ENCODE measurements at regions not wholly inside any gene's neighbourhood (a gene's known extent, or its start where the extent isn't known, plus 50 kb on each side); places are given as distances from the start of the nearest gene placed in this dataset.

- no peaks in the 10 kb centered on the region; a peak in 1 of 5 replicates for H3K27me3 ChIP-seq (ENCODE audit: control insufficient read depth in 1 of 2, insufficient read depth in 2 of 2, low read length in 2 of 2)
- no TSS peak for BruUV-seq (replicated peaks)
- intact Hi-C loops (cut with micrococcal nuclease; ENCODE audit: unreplicated experiment) (no loop called here), in situ Hi-C loops (cut with HindIII; ENCODE audit: extremely low pct_ligation_motif_present, low pct_unique_long_range_greater_than_20kb) (no loop called here)
- H3K27ac ChIP-seq (ENCODE audit: extremely low read length, insufficient read depth, low read length): no peak overlapping the region
- H3K4me2 ChIP-seq (ENCODE audit: low read depth, low read length): no peak overlapping the region
- no peak for FAIRE-seq
- TF ChIP-seq SMARCE1 (IDR thresholded peaks at IDR 0.05; ENCODE audit: borderline replicate concordance): no peak
- TF ChIP-seq SOX5 (CRISPR knock-in tag; IDR thresholded peaks at IDR 0.05; ENCODE audit: borderline replicate concordance): no peak
- no peak for TF ChIP-seq KLF11 (CRISPR knock-in tag; IDR thresholded peaks at IDR 0.05)
- TF ChIP-seq TBP (CRISPR knock-in tag; IDR thresholded peaks at IDR 0.05): no peak
- no peak for TF ChIP-seq MLLT10 (CRISPR knock-in tag; IDR thresholded peaks at IDR 0.05)
- no peak for TF ChIP-seq ZFY (CRISPR knock-in tag; IDR thresholded peaks at IDR 0.05)
- no peak for TF ChIP-seq RFXAP (CRISPR knock-in tag; IDR thresholded peaks at IDR 0.05; ENCODE audit: borderline replicate concordance)
- TF ChIP-seq SYNCRIP (IDR thresholded peaks at IDR 0.05; ENCODE audit: insufficient read depth, low read depth, low read length): no peak
- no peak for TF ChIP-seq ZNF331 (CRISPR knock-in tag; IDR thresholded peaks at IDR 0.05)
- H3K4me1 ChIP-seq (ENCODE audit: insufficient read depth, low read length): no peaks in the 10 kb centered on the region
- no peak for ATAC-seq
- H3K9me3 ChIP-seq (ENCODE audit: low read length): peaks cover 74% of the 10 kb centered on the region
- CTCF ChIA-PET (ENCODE audit: low intra/inter-chr PET ratio, low total read pairs): no interaction called here
- WGBS (ENCODE audit: low lambda C conversion rate): 56% methylated on average over 23 of the region's 28 CpGs
- H3K79me2 ChIP-seq (ENCODE audit: insufficient read depth, low read length): no peaks in the 10 kb centered on the region
- H3K36me3 ChIP-seq (replicated peaks in 1 of 2; ENCODE audit: control insufficient read depth in 1 of 2, insufficient read depth in 2 of 2, low read length in 2 of 2): no peaks in the 10 kb centered on the region
- H3K9ac ChIP-seq (ENCODE audit: insufficient read depth, low read depth, low read length): no peak overlapping the region
- H3K4me3 ChIP-seq (replicated peaks in 1 of 3; ENCODE audit: insufficient read depth in 1 of 3, low read depth in 2 of 3, low read length in 3 of 3): no peak overlapping the region
- POLR2A ChIA-PET: no interaction called here
- H4K20me1 ChIP-seq (ENCODE audit: insufficient read depth, low read length): no peaks in the 10 kb centered on the region
- DNase-seq (ENCODE audit: low spot score): no peak
- no peak overlapping the region for H2AFZ ChIP-seq (ENCODE audit: low read length)
Measured at GRCh38 chr2:12854001-12854530, 137.3 kb downstream of the TRIB2 start.

- no TSS peak for BruUV-seq (replicated peaks)
- no peaks in the 10 kb centered on the region for H4K20me1 ChIP-seq (ENCODE audit: insufficient read depth, low read length)
- ATAC-seq: no peak
- H3K27me3 ChIP-seq (ENCODE audit: control insufficient read depth in 1 of 2, insufficient read depth in 2 of 2, low read length in 2 of 2): no peaks in the 10 kb centered on the region; a peak in 1 of 5 replicates
- no peaks in the 10 kb centered on the region for H3K36me3 ChIP-seq (replicated peaks in 1 of 2; ENCODE audit: control insufficient read depth in 1 of 2, insufficient read depth in 2 of 2, low read length in 2 of 2)
- no peak overlapping the region for H3K27ac ChIP-seq (ENCODE audit: extremely low read length, insufficient read depth, low read length)
- intact Hi-C loops (cut with micrococcal nuclease; ENCODE audit: unreplicated experiment): no loop called here
- ChIA-PET POLR2A (no interaction called here), CTCF (ENCODE audit: low intra/inter-chr PET ratio, low total read pairs) (no interaction called here)
- H3K79me2 ChIP-seq (ENCODE audit: insufficient read depth, low read length): no peaks in the 10 kb centered on the region
- no peak overlapping the region for H3K9ac ChIP-seq (ENCODE audit: insufficient read depth, low read depth, low read length)
- in situ Hi-C loops (cut with HindIII; ENCODE audit: extremely low pct_ligation_motif_present, low pct_unique_long_range_greater_than_20kb): no loop called here
- FAIRE-seq: no peak
- H3K4me2 ChIP-seq (ENCODE audit: low read depth, low read length): no peak overlapping the region
- no peak overlapping the region for H3K4me3 ChIP-seq (replicated peaks in 1 of 3; ENCODE audit: insufficient read depth in 1 of 3, low read depth in 2 of 3, low read length in 3 of 3)
- DNase-seq (ENCODE audit: low spot score): no peak
- H3K4me1 ChIP-seq (ENCODE audit: insufficient read depth, low read length): no peaks in the 10 kb centered on the region
- no peak overlapping the region for H2AFZ ChIP-seq (ENCODE audit: low read length)
- H3K9me3 ChIP-seq (ENCODE audit: low read length): peaks cover 81% of the 10 kb centered on the region
- no peak for TF ChIP-seq ZNF576 (CRISPR knock-in tag; IDR thresholded peaks at IDR 0.05)
- no peak for TF ChIP-seq E2F5 (CRISPR knock-in tag; conservative IDR thresholded peaks at IDR 0.05)
- no peak for TF ChIP-seq IRF9 (CRISPR knock-in tag; IDR thresholded peaks at IDR 0.05; ENCODE audit: borderline replicate concordance)
- no peak for TF ChIP-seq MYPOP (CRISPR knock-in tag; IDR thresholded peaks at IDR 0.05)
- TF ChIP-seq ZNF629 (CRISPR knock-in tag; conservative IDR thresholded peaks at IDR 0.05): no peak
- TF ChIP-seq ZBTB26 (CRISPR knock-in tag; IDR thresholded peaks at IDR 0.05; ENCODE audit: borderline replicate concordance): no peak
- TF ChIP-seq ZNF570 (CRISPR knock-in tag; IDR thresholded peaks at IDR 0.05; ENCODE audit: borderline replicate concordance): no peak
Measured at GRCh38 chr2:12855508-12855907, 138.8 kb downstream of the TRIB2 start.

All from HepG2 (cell line).